Endothelial cell of umbilical vein (primary cell): ENCODE measurements at regions not wholly inside any gene's neighbourhood (a gene's known extent, or its start where the extent isn't known, plus 50 kb on each side); places are given as distances from the start of the nearest gene placed in this dataset.

Source experiments
- BruUV-seq: library from RNA; stranded (reverse); fragments of 400-500 nt; replicated peaks from 2 replicates; lab custom pipeline; 2021; lab: Mats Ljungman, UMichigan
- CTCF ChIA-PET: fragments of 300-600, 350-600 bp; sonication (Branson Sonifier 250); formaldehyde crosslinking; loops from one replicate; lab custom pipeline; 2021; ENCODE audit warnings: antibody characterized with exemption, inconsistent platforms; lab: Charles Lee
- POLR2A ChIA-PET: fragments of 300-600, 350-600 bp; sonication (Branson Sonifier 250); formaldehyde crosslinking; loops from one replicate; lab custom pipeline; 2021; ENCODE audit warnings: antibody characterized with exemption, inconsistent platforms; lab: Charles Lee
- DNase-seq: peaks from one replicate; pipeline ENCODE4 v3.0.0-alpha.2; 2011; ENCODE audit warnings: low read depth, low spot score
- FAIRE-seq: peaks from 2 replicates; lab custom pipeline; 2011; peaks lifted over from hg19 to GRCh38; lab: Jason Lieb, UNC
- H2AFZ ChIP-seq: 2 replicates; pipeline ENCODE4 v1.6.0; 2012; ENCODE audit warnings: low read depth, low read length, control low read depth, inconsistent platforms
- H3K27ac ChIP-seq: 2 replicates; pipeline ENCODE4 v1.5.1; 2011; ENCODE audit warnings: low read depth, mild to moderate bottlenecking, control low read depth, low read length, moderate library complexity; ENCODE audit not compliant: insufficient read depth
- H3K27me3 ChIP-seq, 2 experiments: 2 replicates each; pipeline versions ENCODE4 v1.6.0 to v1.6.1; 2011; ENCODE audit warnings: low read length in 2 of 2, mixed read lengths in 1 of 2; ENCODE audit not compliant: control insufficient read depth in 2 of 2, insufficient read depth in 2 of 2
- H3K36me3 ChIP-seq, 2 experiments: 2 replicates in 1 of 2; 3 replicates in 1 of 2; pipeline ENCODE4 v1.5.1; 2011; ENCODE audit warnings: low read length in 2 of 2, mild to moderate bottlenecking in 1 of 2, moderate library complexity in 1 of 2; ENCODE audit not compliant: control insufficient read depth in 2 of 2, insufficient read depth in 2 of 2; ENCODE audit errors: extremely low read depth in 1 of 2
- H3K4me1 ChIP-seq: 3 replicates; pipeline ENCODE4 v1.5.1; 2011; ENCODE audit warnings: mild to moderate bottlenecking, low read length; ENCODE audit not compliant: control insufficient read depth, insufficient read depth; ENCODE audit errors: extremely low read depth
- H3K4me2 ChIP-seq: 2 replicates; pipeline ENCODE4 v1.6.1; 2011; ENCODE audit warnings: low read length, control low read depth, mixed read lengths; ENCODE audit not compliant: insufficient read depth
- H3K4me3 ChIP-seq, 3 experiments: fragments of 200-600 bp in 1 of 3; sonication (generic), shearing (Covaris generic) in 1 of 3; replicated peaks in 1 of 3; 2 replicates each; pipeline ENCODE4 v1.5.1; 2011 to 2016; ENCODE audit warnings: control low read depth in 3 of 3, low read length in 3 of 3, mild to moderate bottlenecking in 2 of 3, inconsistent platforms in 1 of 3, low read depth in 1 of 3, moderate library complexity in 1 of 3; ENCODE audit not compliant: insufficient read depth in 1 of 3
- H3K79me2 ChIP-seq: 2 replicates; pipeline ENCODE4 v1.6.0; 2012; ENCODE audit warnings: low read length, inconsistent platforms; ENCODE audit not compliant: control insufficient read depth, insufficient read depth
- H3K9ac ChIP-seq: replicated peaks from 2 replicates; pipeline ENCODE3; 2011; ENCODE audit warnings: low read length, control low read depth; ENCODE audit not compliant: insufficient read depth; ENCODE audit errors: extremely low read depth
- H3K9me1 ChIP-seq: replicated peaks from 3 replicates; pipeline ENCODE4 v1.6.0; 2011; ENCODE audit warnings: mild to moderate bottlenecking, low read length; ENCODE audit not compliant: control insufficient read depth, insufficient read depth; ENCODE audit errors: extremely low read depth
- H3K9me3 ChIP-seq: replicated peaks from 2 replicates; pipeline ENCODE4 v1.5.1; 2012; ENCODE audit warnings: low read length, inconsistent platforms; ENCODE audit not compliant: control insufficient read depth, insufficient read depth
- H4K20me1 ChIP-seq: replicated peaks from 2 replicates; pipeline ENCODE3; 2011; ENCODE audit warnings: mild to moderate bottlenecking, low read length; ENCODE audit not compliant: control insufficient read depth, insufficient read depth; ENCODE audit errors: extremely low read depth
- CTCF ChIP-seq, 2 donors: IDR thresholded peaks; 1 replicate in 1 of 2; 2 replicates in 1 of 2; pipeline ENCODE4 v1.5.1; 2011; ENCODE audit warnings: low read length in 2 of 2, mild to moderate bottlenecking in 2 of 2, moderate library complexity in 2 of 2, control low read depth in 1 of 2, inconsistent platforms in 1 of 2, low read depth in 1 of 2; ENCODE audit not compliant: insufficient read depth in 1 of 2; ENCODE audit errors: extremely low read depth in 1 of 2
- EZH2 ChIP-seq: IDR thresholded peaks from 2 replicates; pipeline ENCODE4 v1.6.1; 2012; ENCODE audit warnings: borderline replicate concordance, low read depth, mild to moderate bottlenecking, moderate library complexity, low read length, inconsistent platforms; ENCODE audit not compliant: severe bottlenecking
- FOS ChIP-seq: IDR thresholded peaks from 2 replicates; pipeline ENCODE4 v1.6.1; 2011; ENCODE audit warnings: mild to moderate bottlenecking, low read length, moderate library complexity, borderline replicate concordance; ENCODE audit not compliant: insufficient read depth
- GATA2 ChIP-seq: IDR thresholded peaks from 2 replicates; pipeline ENCODE4 v1.7.0; 2011; ENCODE audit warnings: low read depth, mild to moderate bottlenecking, moderate library complexity, mixed read lengths, low read length; ENCODE audit not compliant: insufficient read length, insufficient read depth
- JUN ChIP-seq: IDR thresholded peaks from 2 replicates; pipeline ENCODE4 v1.6.1; 2011; ENCODE audit warnings: borderline replicate concordance, low read depth; ENCODE audit not compliant: insufficient read length, insufficient read depth
- MYC ChIP-seq: IDR thresholded peaks from one replicate; pipeline ENCODE4 v1.6.1; 2011; ENCODE audit warnings: mild to moderate bottlenecking, low read depth, low read length
- POLR2A ChIP-seq: IDR thresholded peaks from 2 replicates; pipeline ENCODE4 v1.6.1; 2012; ENCODE audit warnings: low read depth, mild to moderate bottlenecking, control low read depth, low read length
- POLR2AphosphoS5 ChIP-seq: IDR thresholded peaks from 2 replicates; pipeline ENCODE4 v1.6.1; 2012; ENCODE audit warnings: low read depth, mild to moderate bottlenecking, control low read depth, low read length, moderate library complexity; ENCODE audit not compliant: insufficient read depth
- dilution Hi-C: fragments of 300-500 bp; cut with MboI; formaldehyde crosslinking; loops from one replicate; pipeline ENCODE4 v1.15.0; 2019; ENCODE audit warnings: low sequenced_read_pairs; ENCODE audit not compliant: extremely low pct_ligation_motif_present
- intact Hi-C: fragments of 100-400 bp; cut with micrococcal nuclease; formaldehyde crosslinking; loops from one replicate; pipeline ENCODE4 v1.10.0; 2022
- TF ChIP-seq, protein P1 (sequence below): IDR thresholded peaks from 2 replicates; pipeline ENCODE4 v1.6.1; 2011; ENCODE audit not compliant: insufficient read depth, insufficient read length

- H4K20me1 ChIP-seq: no peaks in the 10 kb centered on the region
- H3K27ac ChIP-seq: no peak overlapping the region
- H2AFZ ChIP-seq: no peak overlapping the region
- H3K27me3 ChIP-seq: no peaks in the 10 kb centered on the region
- H3K4me1 ChIP-seq: no peaks in the 10 kb centered on the region
- H3K79me2 ChIP-seq: no peaks in the 10 kb centered on the region
- H3K36me3 ChIP-seq: no peaks in the 10 kb centered on the region
- TF ChIP-seq JUN (no peak), FOS (no peak), MYC (no peak), CTCF (IDR thresholded peaks at IDR 0.05; ENCODE audit: extremely low read depth in 1 of 2, insufficient read depth in 1 of 2, low read depth in 1 of 2, low read length in 2 of 2) (no peak), POLR2A (no peak), POLR2AphosphoS5 (no peak), EZH2 (no peak), GATA2 (no peak)
- TF ChIP-seq, protein P1, sequence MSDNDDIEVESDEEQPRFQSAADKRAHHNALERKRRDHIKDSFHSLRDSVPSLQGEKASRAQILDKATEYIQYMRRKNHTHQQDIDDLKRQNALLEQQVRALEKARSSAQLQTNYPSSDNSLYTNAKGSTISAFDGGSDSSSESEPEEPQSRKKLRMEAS: no peak
- BruUV-seq: no TSS peak
- no peaks in the 10 kb centered on the region for H3K9me1 ChIP-seq
- H3K9me3 ChIP-seq: no peaks in the 10 kb centered on the region
- dilution Hi-C loops: no loop called here
- no peak overlapping the region for H3K4me2 ChIP-seq
- DNase-seq (no peak), FAIRE-seq (no peak)
- ChIA-PET POLR2A (no interaction called here), CTCF (no interaction called here)
- H3K9ac ChIP-seq: no peak overlapping the region
- intact Hi-C loops: no loop called here
- no peak overlapping the region for H3K4me3 ChIP-seq
Observed at GRCh38 chr2:146561996-146562395, 1282.8 kb upstream of the ACVR2A start.
